Esophagus squamous epithelium (tissue), 4 donors: ENCODE measurements at regions not wholly inside any gene's neighbourhood (a gene's known extent, or its start where the extent isn't known, plus 50 kb on each side); places are given as distances from the start of the nearest gene placed in this dataset.

ENCODE experiments used
- CTCF ChIP-seq, 6 experiments: fragments of 450-650 bp in 4 of 6; fragments of 200-600 bp in 2 of 6; sonication (generic) in 2 of 6; IDR thresholded peaks; one replicate each; pipeline ENCODE4 v1.5.1; 2016 to 2019; ENCODE audit warnings: antibody characterized with exemption in 6 of 6, mild to moderate bottlenecking in 4 of 6, moderate library complexity in 4 of 6
- POLR2A ChIP-seq, 4 donors: fragments of 450-650 bp; IDR thresholded peaks; one replicate each; pipeline ENCODE4 v1.6.1; 2017; ENCODE audit warnings: antibody characterized with exemption in 4 of 4, mild to moderate bottlenecking in 4 of 4, moderate library complexity in 3 of 4

- TF ChIP-seq POLR2A (IDR thresholded peaks at IDR 0.05), result no peak
- TF ChIP-seq CTCF (IDR thresholded peaks at IDR 0.05), result no peak
These were observed 264.7 kb upstream of the PPP2R2D start for GRCh38 chr10:131636116-131636515.
